Right ventricle myocardium inferior (tissue), 1 donor: ENCODE measurements at regions not wholly inside any gene's neighbourhood (a gene's known extent, or its start where the extent isn't known, plus 50 kb on each side); places are given as distances from the start of the nearest gene placed in this dataset.

Source experiments
- ATAC-seq: fragments of 200-7000 bp; cut with Tn5 transposase; one replicate; pipeline ENCODE4 v1.9.1; 2020; ENCODE audit warnings: mild to moderate bottlenecking, moderate library complexity
- DNase-seq: peaks from one replicate; pipeline ENCODE4 v3.0.0; 2021; ENCODE audit errors: missing footprints
- intact Hi-C: fragments of 100-400 bp; cut with DNase I; formaldehyde crosslinking; loops from one replicate; pipeline ENCODE4 v1.11.0; 2022
- donor health status: DM: no; HTN: yes; CAD: no; lungs with severe emphysema.

DNA sequence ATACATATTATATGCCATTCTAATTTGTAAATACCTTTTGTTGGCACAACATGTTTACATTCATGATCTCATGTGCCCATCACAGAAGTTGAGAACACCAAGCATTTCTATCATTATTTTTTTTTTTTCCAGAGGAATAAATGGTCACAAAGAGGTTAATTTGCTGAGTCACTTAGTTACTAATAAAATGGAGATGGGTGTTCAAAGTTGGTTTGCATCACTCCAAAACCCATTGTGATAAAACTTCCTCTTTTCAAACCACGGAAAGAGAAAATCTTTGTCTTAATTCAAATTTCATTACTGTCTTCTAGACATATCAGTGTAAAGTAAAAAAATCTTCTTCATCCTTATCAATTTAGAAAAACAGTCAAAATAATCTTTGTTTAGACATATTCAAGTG is 636.8 kb upstream of the CCDC179 start:
- intact Hi-C loops: no loop called here
- ATAC-seq (no peak), DNase-seq (no peak)

DNA sequence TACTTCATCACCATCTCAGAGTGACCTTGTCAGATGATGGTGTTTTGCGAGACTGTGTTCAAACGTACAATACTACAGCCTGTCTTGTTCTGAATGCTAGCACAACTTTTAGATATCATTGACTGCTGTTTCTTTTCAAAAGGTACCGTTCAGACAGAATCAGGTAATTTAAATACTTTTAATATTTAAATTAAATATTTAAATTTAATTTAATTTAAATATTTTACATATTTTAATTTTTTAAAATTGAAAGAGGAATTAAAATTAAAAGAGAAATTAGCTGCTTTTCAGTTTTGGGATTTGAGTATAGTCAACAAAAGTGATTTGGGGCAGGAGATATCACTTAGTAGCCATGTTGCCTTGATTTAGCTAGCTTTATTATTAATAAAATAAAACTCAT is 642.1 kb upstream of the CCDC179 start:
- intact Hi-C loops: no loop called here
- ATAC-seq (no peak), DNase-seq (no peak)

DNA sequence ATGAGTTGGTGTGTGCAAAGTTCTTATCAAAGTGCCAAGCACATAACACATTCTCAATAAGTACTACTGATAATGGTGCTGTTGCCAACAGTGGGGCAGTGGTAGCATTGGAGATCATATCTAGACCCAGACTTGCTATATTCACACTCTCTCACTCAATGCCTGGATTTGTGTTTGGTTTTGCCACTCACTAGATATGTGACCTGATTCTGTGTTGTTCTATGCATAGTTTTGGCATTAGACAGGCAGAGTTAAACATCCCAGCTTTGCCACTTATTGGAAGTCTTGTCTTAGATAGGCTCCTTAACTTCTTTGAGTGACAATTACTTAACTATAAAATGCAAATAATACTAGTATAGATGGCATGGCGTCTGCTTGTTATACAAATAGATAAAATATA is 642.6 kb upstream of the CCDC179 start:
- DNase-seq (no peak), ATAC-seq (no peak)
- intact Hi-C loops: no loop called here

DNA sequence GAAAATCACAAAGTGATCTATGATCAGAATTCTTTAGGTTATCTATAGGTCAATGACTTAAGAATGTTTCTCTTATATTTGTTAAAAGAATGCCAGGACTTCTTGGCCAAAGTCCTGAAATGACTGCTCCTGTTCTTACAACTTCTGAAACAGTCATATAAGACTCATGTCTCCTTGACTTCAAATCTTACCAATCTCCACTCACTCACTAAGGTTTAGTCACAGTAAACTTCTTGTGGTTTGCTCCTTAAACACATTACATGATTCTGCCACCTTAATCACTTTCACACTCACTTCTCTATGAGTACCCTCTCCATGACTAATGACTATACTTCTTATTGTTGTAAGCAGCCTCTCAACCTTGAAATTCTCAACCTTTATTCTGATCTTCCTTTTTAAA is 648.7 kb upstream of the CCDC179 start:
- intact Hi-C loops: no loop called here
- no peak for ATAC-seq

DNA sequence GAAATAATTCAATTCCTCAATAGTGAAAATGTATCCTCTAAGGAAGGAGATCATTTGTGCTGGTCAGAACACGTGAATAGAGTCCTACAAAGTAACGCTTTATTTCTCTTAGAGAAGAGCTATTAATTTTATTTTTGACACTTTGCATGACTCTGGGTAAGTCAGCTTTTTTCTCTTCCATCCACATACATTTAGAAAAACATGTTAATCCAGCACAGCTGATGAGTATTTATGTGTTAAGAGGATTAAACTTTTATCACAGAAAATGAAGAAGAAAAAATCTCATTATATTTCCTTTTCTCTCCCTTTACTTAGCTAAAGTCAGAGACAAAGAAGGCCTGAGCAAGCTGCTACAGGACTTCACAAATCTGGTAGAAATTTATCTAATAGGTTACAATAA is 649.5 kb upstream of the CCDC179 start:
- intact Hi-C loops: no loop called here
- ATAC-seq: no peak
- no peak for DNase-seq

More for the DNA sequence above, 648.7 kb upstream of the CCDC179 start:
- DNase-seq: no peak

DNA sequence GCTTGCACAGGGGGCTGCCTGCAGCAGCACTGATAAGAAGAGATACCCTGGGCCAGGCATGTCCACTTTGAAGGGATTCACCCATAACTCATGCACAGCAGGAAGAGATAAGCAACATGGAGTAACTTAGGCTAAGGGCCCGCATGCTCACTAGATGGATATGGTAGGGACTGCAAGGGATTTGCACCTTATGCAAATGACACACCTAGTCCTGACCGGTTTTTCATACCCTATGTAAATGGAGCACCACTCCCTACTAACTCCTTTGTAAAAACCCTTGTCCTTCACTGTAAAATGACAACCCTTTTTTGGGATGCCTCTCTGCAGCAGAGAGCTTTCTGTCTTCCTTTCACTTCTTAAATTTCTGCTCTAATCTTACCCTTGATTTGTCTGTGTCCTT is 658.9 kb upstream of the CCDC179 start:
- no peak for DNase-seq
- ATAC-seq: no peak
- intact Hi-C loops: no loop called here

DNA sequence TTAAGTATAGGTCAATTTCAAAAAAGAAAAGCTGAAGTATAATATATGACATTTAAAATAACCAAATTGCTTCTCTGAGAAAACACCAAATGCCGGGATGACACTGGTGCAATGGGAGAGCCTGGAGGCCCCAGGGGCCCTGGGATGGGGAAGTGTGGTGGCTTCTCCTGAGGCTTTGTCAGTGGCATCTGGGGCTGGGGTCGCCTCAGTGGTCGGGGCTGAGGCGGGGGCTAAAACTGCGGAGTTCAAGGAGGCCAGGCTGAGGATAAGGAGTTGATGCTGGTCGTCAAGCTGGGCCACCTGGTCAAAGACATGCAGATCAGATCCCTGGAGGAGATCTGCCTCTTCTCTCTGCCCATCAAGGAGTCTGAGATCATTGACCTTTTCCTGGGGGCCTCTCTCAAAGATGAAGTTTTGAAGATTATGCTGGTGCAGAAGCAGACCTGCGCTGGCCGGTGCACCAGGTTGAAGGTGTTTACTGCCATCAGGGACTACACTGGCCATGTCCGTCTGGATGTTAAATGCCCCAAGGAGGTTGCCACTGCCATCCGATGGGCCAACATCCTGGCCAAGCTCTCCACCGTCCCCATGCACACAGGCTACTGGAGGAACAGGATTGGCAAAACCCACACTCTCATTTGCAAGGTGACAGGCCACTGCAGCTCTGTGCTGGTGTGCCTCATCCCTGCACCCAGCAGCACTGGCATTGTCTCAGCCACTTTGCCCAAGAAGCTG is 660.1 kb upstream of the CCDC179 start:
- intact Hi-C loops: no loop called here
- peak; percentile 43 for DNase-seq
- no peak for ATAC-seq

DNA sequence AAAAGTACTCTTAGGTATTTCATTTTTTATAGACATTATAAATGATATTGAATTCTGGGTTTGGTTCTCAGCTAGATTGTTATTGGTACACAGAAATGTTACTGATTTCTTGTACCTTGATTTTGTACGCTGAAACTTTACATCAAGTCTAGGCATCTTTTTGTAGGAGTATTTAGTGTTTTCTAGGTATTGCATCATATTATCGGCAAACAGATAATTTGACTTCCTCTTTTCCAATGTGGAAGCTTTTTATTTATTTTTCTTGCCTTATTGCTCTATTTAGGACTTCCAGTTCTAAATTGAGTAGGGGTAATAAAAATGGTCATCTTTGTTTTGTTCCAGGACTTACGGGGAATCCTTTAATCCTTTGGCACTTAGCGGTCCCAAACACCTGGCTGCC is 676.6 kb upstream of the CCDC179 start:
- no peak for DNase-seq
- intact Hi-C loops: no loop called here
- ATAC-seq: no peak

DNA sequence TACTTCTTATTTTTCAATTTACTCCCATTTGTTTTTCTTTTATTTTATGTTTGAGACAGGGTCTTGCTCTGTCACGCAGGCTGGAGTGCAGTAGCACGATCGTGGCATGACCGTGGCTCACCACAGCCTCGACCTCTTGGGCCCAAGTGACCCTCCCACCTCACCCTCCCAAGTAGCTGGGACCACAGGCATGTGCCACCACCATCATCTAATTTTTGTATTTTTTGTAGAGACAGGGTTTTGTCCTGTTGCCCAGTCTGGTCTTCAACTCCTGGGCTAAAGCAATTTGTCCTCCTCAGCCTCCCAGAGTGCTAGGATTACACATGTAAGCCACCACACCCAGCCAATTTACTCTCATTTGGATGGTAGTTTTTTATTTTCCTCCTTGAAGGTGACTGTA is 679.3 kb upstream of the CCDC179 start:
- no peak for ATAC-seq
- no peak for DNase-seq
- intact Hi-C loops: no loop called here

DNA sequence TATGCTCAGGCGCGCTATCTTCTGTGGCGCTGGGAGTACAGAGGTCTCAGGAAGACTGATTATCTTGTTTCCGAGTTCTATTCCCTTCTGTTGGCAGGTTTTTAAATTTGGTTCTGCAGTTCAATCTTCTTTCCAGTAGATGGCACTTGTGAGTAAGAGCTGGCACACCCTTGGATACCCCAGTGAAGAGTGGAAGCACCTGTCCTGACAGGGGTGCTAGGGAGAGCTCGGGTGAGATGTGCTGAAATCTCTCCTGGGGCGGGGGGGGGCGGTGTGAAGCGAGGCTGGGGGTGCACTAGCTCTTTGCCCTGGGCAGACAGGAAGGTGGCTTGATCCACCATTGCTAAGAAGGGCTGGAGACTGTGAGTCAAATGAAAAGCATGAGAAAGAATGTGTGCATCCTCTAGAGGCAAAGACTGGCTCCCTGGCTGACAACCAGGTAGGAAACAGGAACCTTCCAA is 679.9 kb upstream of the CCDC179 start:
- intact Hi-C loops: no loop called here
- no peak for ATAC-seq
- DNase-seq: no peak

DNA sequence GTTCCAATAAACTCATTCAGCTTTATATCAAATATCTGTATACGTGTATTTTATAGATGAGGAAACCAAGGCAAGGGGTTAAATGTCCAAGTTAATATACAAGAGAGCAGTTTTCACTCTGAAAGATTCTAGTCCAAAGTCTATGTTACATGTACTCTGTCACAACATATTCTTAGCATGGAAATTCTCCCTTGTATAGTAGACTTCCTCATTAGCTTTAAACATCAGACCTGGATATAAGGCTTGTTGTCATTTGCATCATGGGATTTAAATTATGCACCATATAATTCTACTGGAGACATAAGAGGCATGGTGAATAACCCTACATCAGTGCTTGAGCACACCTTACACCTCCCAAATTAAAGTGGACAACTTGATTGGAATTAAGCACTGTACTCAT is 681.9 kb upstream of the CCDC179 start:
- ATAC-seq: no peak
- intact Hi-C loops: no loop called here
- no peak for DNase-seq

DNA sequence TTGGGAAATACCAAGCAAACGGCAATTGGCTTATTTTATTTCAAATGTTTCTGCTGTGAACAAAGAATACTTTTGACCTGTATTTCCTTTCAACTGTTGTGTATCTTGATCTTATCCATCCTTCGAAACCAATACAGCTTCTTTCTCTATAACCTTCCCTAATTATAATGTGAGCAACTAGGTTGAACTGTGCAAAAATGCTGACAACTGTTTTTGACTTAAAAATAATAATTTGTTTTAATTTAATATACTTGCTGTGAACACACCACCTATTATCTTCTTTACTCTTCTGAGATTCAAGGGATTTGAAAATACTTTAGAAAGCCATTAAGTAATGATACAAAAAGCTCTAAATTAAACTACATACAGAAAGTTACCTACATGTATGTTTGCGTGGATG is 682.5 kb upstream of the CCDC179 start:
- intact Hi-C loops: no loop called here
- no peak for DNase-seq
- ATAC-seq: no peak

DNA sequence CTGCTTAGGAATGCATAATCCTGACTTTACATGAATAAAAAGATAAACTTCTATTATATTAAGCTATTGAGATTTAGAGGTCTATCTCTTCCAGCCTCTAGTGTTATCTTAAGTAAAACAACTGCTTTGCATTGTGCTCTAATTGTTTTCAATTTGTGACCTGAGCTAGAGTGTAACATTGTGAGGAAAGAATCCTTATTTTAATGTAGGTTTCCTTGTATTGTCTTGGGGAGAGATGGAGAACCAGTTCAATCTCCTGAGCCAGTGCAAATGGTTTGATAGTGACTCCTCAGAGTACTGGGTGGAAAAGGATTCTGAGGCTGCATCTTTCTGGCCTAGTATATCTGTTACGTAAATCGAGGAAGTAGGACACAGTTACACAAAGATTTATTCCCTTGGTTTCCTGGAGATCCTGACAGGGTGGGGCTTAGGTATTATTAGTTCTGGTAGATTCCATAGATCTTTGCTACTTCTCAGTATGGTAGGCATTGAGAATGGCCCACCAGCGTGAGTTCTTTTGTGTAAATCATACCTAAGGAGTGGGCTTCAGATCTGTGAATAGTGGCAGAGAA is 683.5 kb upstream of the CCDC179 start:
- ATAC-seq: no peak
- no peak for DNase-seq
- intact Hi-C loops: no loop called here

DNA sequence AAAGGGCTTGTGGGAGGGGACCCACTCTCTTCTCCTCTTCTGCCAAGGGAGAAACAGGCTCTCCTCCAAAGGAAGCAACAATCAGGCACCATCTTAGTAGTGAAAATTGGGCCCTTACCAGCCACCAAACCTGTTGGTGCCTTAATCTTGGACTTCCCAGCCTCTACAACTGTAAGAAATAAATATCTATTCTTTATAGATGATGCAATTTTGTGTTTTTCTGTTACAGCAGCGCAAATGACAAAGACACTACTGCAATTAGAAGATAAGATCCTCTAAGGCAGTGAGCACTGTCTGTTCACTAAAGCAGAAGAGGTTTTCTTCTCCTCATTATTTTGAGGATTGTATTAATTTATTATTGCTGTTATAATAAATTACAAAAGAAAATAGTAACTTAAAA is 691.4 kb upstream of the CCDC179 start:
- DNase-seq: no peak
- intact Hi-C loops: no loop called here
- no peak for ATAC-seq

DNA sequence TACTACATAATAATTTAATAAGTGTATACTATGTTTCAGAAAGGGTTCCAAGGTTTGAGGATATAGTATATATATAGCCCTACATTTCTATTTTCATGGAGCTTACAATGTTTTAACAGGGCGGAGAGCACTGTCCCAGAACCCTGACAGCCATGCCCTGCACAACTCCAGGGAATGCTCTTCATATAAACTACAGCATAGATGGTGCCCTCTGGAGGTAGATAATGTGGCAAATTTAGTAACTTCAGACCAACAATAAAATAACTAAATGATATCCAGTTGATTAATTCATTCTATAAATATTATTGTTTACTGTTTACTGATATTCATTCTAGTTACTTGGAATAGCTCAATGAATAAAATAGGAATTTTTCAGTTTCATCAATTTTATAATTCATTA is 693.7 kb upstream of the CCDC179 start:
- intact Hi-C loops: no loop called here
- DNase-seq (no peak), ATAC-seq (no peak)

DNA sequence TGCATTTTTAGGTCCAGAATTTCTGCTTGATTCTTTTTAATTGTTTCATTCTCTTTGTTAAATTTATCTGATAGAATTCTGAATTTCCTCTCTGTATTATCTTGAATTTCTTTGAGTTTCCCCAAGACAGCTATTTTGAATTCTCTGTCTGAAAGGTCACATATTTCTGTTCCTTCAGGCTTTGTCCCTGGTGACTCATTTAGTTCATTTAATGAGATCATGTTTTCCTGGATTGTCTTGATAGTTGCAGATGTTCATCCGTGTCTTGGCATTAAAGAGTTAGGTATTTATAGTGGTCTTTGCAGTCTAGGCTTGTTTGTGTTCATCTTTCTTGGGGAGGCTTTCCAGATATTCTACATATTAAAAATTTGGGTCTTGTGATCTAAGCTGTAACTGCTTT is 694.8 kb upstream of the CCDC179 start:
- no peak for ATAC-seq
- DNase-seq: no peak
- intact Hi-C loops: no loop called here

DNA sequence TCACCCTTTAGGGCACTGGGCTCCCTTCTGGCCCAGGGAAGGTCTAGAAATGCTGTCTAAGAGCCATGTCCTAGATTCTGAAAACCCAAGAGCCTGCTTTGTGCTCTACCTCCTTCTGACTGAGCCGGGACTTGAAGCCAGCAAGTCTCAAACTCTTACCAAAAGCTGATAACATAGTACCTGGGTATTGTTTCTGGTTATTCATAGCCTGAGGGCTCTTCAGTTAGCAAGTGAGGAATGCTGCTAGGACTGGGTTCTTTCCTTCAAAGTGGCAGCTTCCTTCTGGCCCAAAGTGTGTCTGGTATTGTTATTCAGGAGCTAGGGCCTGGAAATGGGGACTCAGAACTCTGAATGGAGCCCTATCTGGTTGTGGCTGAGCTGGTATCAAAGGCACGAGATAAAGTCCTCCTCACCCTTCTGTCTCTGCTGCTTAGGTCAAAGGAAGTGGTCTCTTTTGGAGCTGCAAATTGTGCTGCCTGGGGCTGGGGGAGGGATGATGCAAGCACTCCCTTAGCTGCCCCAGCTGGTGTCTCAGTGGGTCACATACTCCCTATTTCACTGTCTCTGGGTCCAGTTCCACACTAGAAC is 696.0 kb upstream of the CCDC179 start:
- DNase-seq (no peak), ATAC-seq (no peak)
- intact Hi-C loops: no loop called here

DNA sequence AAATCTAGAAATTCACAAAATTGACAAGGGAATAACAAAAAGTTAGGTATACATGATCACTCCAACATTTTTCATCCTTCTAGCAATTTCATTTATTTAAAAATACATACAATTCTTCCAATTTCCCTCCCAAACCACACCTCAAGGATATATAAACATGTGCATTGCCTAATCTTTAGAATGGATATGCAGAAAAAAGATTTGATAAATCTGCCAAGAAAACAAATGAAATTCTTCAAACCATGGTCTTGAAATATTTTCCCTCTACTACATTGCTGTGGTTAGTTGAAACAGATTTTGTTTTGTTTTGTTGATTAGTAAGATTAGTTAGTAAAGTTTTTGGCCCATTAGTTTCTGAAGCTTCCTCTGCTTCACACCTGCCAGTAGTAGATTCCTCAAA is 703.3 kb upstream of the CCDC179 start:
- intact Hi-C loops: no loop called here
- no peak for DNase-seq
- no peak for ATAC-seq

DNA sequence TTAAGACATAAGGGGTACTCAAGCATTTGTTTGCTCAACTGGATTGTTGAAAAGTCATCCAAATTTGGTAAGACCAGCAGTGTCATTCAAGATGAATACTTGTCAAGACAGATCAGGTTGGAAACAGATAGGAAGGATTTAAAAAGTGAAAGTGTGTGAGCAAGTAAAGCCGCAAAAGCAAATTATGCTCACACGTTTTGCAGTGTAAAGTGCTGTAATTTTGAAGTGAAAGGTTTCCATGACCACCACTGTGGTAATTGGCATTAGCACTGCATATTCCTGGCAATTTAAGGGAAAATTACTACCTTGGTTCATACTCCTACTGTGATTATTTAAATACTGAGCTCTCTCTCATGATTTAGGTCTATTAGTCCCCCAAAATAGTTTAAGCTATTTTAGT is 704.1 kb upstream of the CCDC179 start:
- DNase-seq: no peak
- intact Hi-C loops: no loop called here
- ATAC-seq: no peak

DNA sequence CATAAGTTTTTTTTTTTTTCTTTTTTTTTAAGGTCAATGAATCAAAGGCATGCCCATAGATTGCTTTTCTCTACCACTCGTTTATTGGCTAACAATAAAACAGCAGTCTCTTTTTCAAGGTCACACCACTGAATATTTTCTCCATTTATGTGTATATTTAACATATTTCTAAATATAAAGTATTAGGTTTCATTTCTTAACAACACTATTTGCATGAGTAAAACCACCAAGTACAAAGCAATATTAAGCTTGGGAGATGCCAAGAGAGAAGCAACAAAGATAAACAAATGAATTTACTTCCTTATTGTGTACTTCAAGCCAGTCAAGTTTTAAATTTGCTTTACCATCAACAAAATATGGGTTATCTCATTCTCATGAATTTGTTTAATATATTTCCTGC is 708.9 kb upstream of the CCDC179 start:
- intact Hi-C loops: no loop called here
- ATAC-seq: no peak
- no peak for DNase-seq

DNA sequence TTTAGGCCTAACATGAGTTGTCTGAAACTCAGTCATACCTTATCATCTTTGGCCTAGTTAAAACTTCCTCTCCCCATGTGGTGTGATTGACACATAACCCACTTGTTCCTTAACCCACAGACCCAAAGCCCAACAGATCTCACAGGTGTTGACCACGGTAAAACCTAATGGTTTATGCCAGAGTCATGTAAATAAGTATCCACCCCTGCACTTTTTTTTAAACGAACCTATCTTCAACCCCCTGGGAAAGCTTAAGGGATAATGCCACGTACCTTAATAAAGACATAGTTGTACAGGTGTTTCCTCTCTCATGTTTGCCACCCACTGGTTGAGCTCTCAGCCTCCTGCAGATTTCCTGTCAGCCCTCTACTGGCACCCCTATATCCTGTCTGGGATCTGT is 709.3 kb upstream of the CCDC179 start:
- no peak for DNase-seq
- ATAC-seq: no peak
- intact Hi-C loops: no loop called here
